GM12878 (cell line): ENCODE measurements at regions not wholly inside any gene's neighbourhood (a gene's known extent, or its start where the extent isn't known, plus 50 kb on each side); places are given as distances from the start of the nearest gene placed in this dataset.

Experiments used
- ATAC-seq: fragments of 200-7000 bp; cut with Tn5 transposase; 3 replicates; pipeline ENCODE4 v1.9.1; 2020; ENCODE audit warnings: mild to moderate bottlenecking, moderate library complexity
- BruUV-seq: library from RNA; stranded (reverse); fragments of 400-500 nt; replicated peaks from 2 replicates; lab custom pipeline; 2021; lab: Mats Ljungman, UMichigan
- CTCF ChIA-PET: fragments of 300-600 bp; sonication (Branson Sonifier 250); formaldehyde crosslinking; extraction: SDS; loops from one replicate; lab custom pipeline; 2021; ENCODE audit warnings: inconsistent platforms; lab: Yijun Ruan, JAX
- POLR2A ChIA-PET: fragments of 350-600 bp; formaldehyde crosslinking; extraction: SDS; loops from one replicate; lab custom pipeline; 2021; ENCODE audit warnings: inconsistent platforms; lab: Charles Lee
- RAD21 ChIA-PET: fragments of 300-600 bp; sonication (Branson Sonifier 250); formaldehyde crosslinking; loops from one replicate; lab custom pipeline; 2023; ENCODE audit warnings: antibody characterized with exemption; ENCODE audit not compliant: unreplicated experiment; lab: Charles Lee
- SMC1A ChIA-PET: fragments of 300-600 bp; sonication (Branson Sonifier 250); formaldehyde crosslinking; loops from one replicate; lab custom pipeline; 2023; ENCODE audit not compliant: unreplicated experiment, uncharacterized antibody; lab: Charles Lee
- DNase-seq: peaks from one replicate; pipeline ENCODE4 v3.0.0-alpha.2; 2011; ENCODE audit warnings: low read depth, low spot score
- FAIRE-seq: peaks from 3 replicates; lab custom pipeline; 2011; peaks lifted over from hg19 to GRCh38; lab: Jason Lieb, UNC
- H2AFZ ChIP-seq: 2 replicates; pipeline ENCODE4 v1.6.0; 2011; ENCODE audit warnings: low read depth, low read length, control low read depth; ENCODE audit not compliant: control insufficient read depth
- H3K27ac ChIP-seq: 2 replicates; pipeline ENCODE4 v1.5.1; 2011; ENCODE audit warnings: control low read depth; ENCODE audit not compliant: control insufficient read depth, insufficient read depth
- H3K27me3 ChIP-seq, 2 experiments: replicated peaks in 1 of 2; 2 replicates each; pipeline versions ENCODE4 v1.6.0 to v1.6.1; 2011; ENCODE audit warnings: low read length in 1 of 2; ENCODE audit not compliant: control insufficient read depth in 2 of 2, insufficient read depth in 2 of 2
- H3K36me3 ChIP-seq, 2 experiments: 2 replicates each; pipeline ENCODE4 v1.5.1; 2011; ENCODE audit warnings: low read length in 1 of 2; ENCODE audit not compliant: control insufficient read depth in 2 of 2, insufficient read depth in 2 of 2
- H3K4me1 ChIP-seq: 2 replicates; pipeline ENCODE4 v1.6.1; 2011; ENCODE audit warnings: mild to moderate bottlenecking, low read length, moderate library complexity, mixed read lengths; ENCODE audit not compliant: control insufficient read depth, insufficient read depth
- H3K4me2 ChIP-seq: 2 replicates; pipeline ENCODE4 v1.6.0; 2011; ENCODE audit warnings: control low read depth; ENCODE audit not compliant: control insufficient read depth, insufficient read depth
- H3K4me3 ChIP-seq: fragments of 200-600 bp; sonication (generic); 2 replicates; pipeline ENCODE4 v1.5.1; 2016
- H3K79me2 ChIP-seq: 2 replicates; pipeline ENCODE4 v1.6.0; 2011; ENCODE audit warnings: low read length; ENCODE audit not compliant: control insufficient read depth, insufficient read depth
- H3K9ac ChIP-seq: 2 replicates; pipeline ENCODE4 v1.8.0; 2011; ENCODE audit warnings: low read length, control low read depth, mixed read lengths; ENCODE audit not compliant: control insufficient read depth, insufficient read depth
- H3K9me3 ChIP-seq: replicated peaks from 3 replicates; pipeline ENCODE4 v1.5.1; 2011; ENCODE audit warnings: mild to moderate bottlenecking, low read length; ENCODE audit not compliant: control insufficient read depth, insufficient read depth
- H4K20me1 ChIP-seq: 2 replicates; pipeline ENCODE4 v1.6.0; 2011; ENCODE audit not compliant: control insufficient read depth, insufficient read depth
- BCL3 ChIP-seq: IDR thresholded peaks from 2 replicates; pipeline ENCODE4 v1.6.1; 2011; ENCODE audit warnings: borderline replicate concordance, low read depth, mild to moderate bottlenecking, moderate library complexity, low read length; ENCODE audit not compliant: insufficient read depth, poor library complexity, severe bottlenecking
- GABPA ChIP-seq: IDR thresholded peaks from 2 replicates; pipeline ENCODE4 v1.6.1; 2014; ENCODE audit warnings: antibody characterized with exemption, low read depth, mild to moderate bottlenecking, inconsistent platforms
- NBN ChIP-seq: fragments of 450-650 bp; IDR thresholded peaks from 2 replicates; pipeline ENCODE4 v1.6.1; 2016
- NR2C1 ChIP-seq: fragments of 450-650 bp; IDR thresholded peaks from 2 replicates; pipeline ENCODE4 v1.6.1; 2017; ENCODE audit warnings: antibody characterized with exemption, mild to moderate bottlenecking, moderate library complexity
- POLR2AphosphoS5 ChIP-seq: IDR thresholded peaks from 2 replicates; pipeline ENCODE4 v1.6.1; 2011; ENCODE audit warnings: mild to moderate bottlenecking, low read length, inconsistent platforms
- WGBS: methylation state at CpG from one replicate; pipeline ENCODE4 v1.1.6; 2016; ENCODE audit warnings: low lambda C conversion rate; ENCODE audit not compliant: insufficient replicate concordance, insufficient coverage; ENCODE audit errors: missing lambda C conversion rate; 5-methylcytosine and 5-hydroxymethylcytosine counted together
- in situ Hi-C: fragments of 300-500 bp; cut with MboI; formaldehyde crosslinking; loops from 9 replicates; pipeline ENCODE4 v1.14.3; 2018; ENCODE audit warnings: mixed read lengths
- intact Hi-C: fragments of 100-400 bp; cut with micrococcal nuclease; formaldehyde crosslinking; loops from one replicate; pipeline ENCODE4 v1.14.2; 2022; ENCODE audit not compliant: unreplicated experiment

DNA sequence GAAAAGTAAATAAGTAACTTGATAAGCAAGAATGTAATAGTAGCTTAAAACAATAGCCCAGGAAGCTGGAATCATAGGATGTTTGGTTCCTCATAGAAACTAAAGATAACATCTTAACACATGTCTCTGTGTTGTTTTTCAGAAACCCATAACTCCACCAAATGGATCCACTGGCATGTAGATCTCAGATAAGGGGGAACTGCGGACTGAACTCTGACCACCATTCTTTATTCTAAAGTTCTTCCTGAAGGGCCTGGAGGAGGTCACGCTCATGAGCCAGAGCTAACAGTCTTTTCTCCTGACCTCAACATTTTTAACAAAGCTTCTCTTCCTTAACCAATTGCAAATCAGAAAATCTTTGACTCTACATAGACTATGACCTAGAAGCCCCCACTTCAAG, 101.9 kb downstream of the SOX14 start:
- Histone ChIP-seq H3K4me2 (no peak overlapping the region), H3K4me1 (no peaks in the 10 kb centered on the region), H3K27me3 (no peaks in the 10 kb centered on the region), H3K79me2 (no peaks in the 10 kb centered on the region), H3K36me3 (no peaks in the 10 kb centered on the region), H3K9ac (no peak overlapping the region), H4K20me1 (no peaks in the 10 kb centered on the region)
- no peak for DNase-seq
- FAIRE-seq, result no peak
- CTCF ChIA-PET, result no interaction called here
- TF ChIP-seq NBN, result no peak
- TF ChIP-seq, all 136 proteins: peak for 0
- no peak for ATAC-seq
- ChIA-PET POLR2A (no interaction called here), SMC1A (no interaction called here), RAD21 (no interaction called here)
- in situ Hi-C loops (no loop called here), intact Hi-C loops (no loop called here)
- no peak overlapping the region for H3K4me3 ChIP-seq
- H2AFZ ChIP-seq, result no peak overlapping the region
- 0% methylated on average over 2 of the region's 2 CpGs for WGBS
- BruUV-seq, result no TSS peak
- no peak overlapping the region for H3K27ac ChIP-seq
- no peaks in the 10 kb centered on the region; the same call in 2 of the 3 replicates for H3K9me3 ChIP-seq

DNA sequence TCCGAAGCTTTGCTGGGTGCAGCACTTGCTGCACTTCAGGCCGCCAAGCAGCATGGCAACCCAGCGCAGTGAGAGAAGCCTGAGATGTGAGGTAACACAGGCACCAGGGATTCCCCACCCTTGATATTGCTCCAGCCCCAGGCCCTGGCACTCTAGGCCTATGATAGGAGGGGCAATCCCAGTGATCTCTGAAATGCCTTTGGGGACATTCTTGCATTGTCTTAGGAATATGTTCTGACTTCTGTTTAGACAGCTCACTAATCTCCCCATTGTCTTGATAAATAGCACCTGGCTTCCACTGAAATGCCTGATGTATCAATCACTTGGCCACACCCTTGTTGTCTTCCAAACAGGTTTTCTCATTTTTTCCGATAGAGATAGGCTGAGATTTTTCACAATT, 102.8 kb downstream of the SOX14 start:
- TF ChIP-seq NR2C1 (no peak), BCL3 (no peak), POLR2AphosphoS5 (no peak), GABPA (no peak)
- Histone ChIP-seq H3K79me2 (no peaks in the 10 kb centered on the region), H3K36me3 (no peaks in the 10 kb centered on the region), H3K9me3 (no peaks in the 10 kb centered on the region; the same call in 2 of the 3 replicates), H3K27ac (no peak overlapping the region), H3K9ac (no peak overlapping the region), H3K4me1 (no peaks in the 10 kb centered on the region), H3K4me2 (no peak overlapping the region), H3K27me3 (no peaks in the 10 kb centered on the region), H3K4me3 (no peak overlapping the region), H2AFZ (no peak overlapping the region), H4K20me1 (no peaks in the 10 kb centered on the region)
- no peak for DNase-seq
- SMC1A ChIA-PET, result no interaction called here
- ATAC-seq, result no peak
- POLR2A ChIA-PET, result no interaction called here
- RAD21 ChIA-PET, result no interaction called here
- in situ Hi-C loops, result no loop called here
- no peak for FAIRE-seq
- 3% methylated on average over 4 of the region's 4 CpGs for WGBS
- intact Hi-C loops, result no loop called here
- CTCF ChIA-PET, result interaction anchor here (0.6 kb wide), 1 partner anchor 8 kb away, joined by 3 read pairs; no protein-coding TSS in a partner anchor
- no TSS peak for BruUV-seq
